DOHH2 (cell line): ENCODE measurements at regions not wholly inside any gene's neighbourhood (a gene's known extent, or its start where the extent isn't known, plus 50 kb on each side); places are given as distances from the start of the nearest gene placed in this dataset.

ENCODE experiments used
- EZH2phosphoT487 ChIP-seq: fragments of 200-600 bp; sonication (generic); IDR thresholded peaks from 2 replicates; pipeline ENCODE4 v1.6.1; 2017; ENCODE audit warnings: borderline replicate concordance, mild to moderate bottlenecking, antibody characterized with exemption, low read length, moderate library complexity, mixed read lengths
- TF ChIP-seq, protein P1 (sequence below): fragments of 200-600 bp; sonication (generic); IDR thresholded peaks from one replicate; pipeline ENCODE4 v1.5.1; 2014; ENCODE audit warnings: antibody characterized with exemption, mild to moderate bottlenecking, low read depth, low read length; ENCODE audit not compliant: poor library complexity, severe bottlenecking

DNA sequence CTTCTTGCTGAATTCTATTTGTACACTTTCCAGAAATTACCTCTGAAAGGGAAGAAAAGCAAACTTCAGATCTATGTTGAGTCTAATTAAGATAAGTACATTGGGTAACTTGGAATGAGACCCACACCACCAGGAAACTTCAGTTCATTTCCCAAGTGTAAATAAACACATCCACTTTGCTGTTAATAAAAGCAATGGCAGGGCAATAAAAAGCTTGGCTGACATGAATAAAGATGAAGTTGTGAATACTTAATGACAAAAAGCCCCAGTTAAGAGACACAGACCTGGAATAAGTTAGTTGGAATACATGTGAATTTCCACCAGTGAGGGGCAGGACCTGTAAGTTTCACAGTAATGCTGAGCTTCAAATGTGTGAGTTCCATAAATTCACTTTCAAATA, 83.3 kb downstream of the MEX3B start:
- TF ChIP-seq, protein P1, sequence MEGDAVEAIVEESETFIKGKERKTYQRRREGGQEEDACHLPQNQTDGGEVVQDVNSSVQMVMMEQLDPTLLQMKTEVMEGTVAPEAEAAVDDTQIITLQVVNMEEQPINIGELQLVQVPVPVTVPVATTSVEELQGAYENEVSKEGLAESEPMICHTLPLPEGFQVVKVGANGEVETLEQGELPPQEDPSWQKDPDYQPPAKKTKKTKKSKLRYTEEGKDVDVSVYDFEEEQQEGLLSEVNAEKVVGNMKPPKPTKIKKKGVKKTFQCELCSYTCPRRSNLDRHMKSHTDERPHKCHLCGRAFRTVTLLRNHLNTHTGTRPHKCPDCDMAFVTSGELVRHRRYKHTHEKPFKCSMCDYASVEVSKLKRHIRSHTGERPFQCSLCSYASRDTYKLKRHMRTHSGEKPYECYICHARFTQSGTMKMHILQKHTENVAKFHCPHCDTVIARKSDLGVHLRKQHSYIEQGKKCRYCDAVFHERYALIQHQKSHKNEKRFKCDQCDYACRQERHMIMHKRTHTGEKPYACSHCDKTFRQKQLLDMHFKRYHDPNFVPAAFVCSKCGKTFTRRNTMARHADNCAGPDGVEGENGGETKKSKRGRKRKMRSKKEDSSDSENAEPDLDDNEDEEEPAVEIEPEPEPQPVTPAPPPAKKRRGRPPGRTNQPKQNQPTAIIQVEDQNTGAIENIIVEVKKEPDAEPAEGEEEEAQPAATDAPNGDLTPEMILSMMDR = no peak
- TF ChIP-seq EZH2phosphoT487 = no peak
